Tibial nerve (tissue), 3 donors: ENCODE measurements at regions not wholly inside any gene's neighbourhood (a gene's known extent, or its start where the extent isn't known, plus 50 kb on each side); places are given as distances from the start of the nearest gene placed in this dataset.

ENCODE experiments used
- POLR2A ChIP-seq, 2 donors: fragments of 450-650 bp; IDR thresholded peaks; one replicate each; pipeline ENCODE4 v1.6.1; 2017; ENCODE audit warnings: antibody characterized with exemption in 2 of 2, mild to moderate bottlenecking in 2 of 2, moderate library complexity in 2 of 2
- TF ChIP-seq, protein P1 (sequence below), 5 experiments: fragments of 200-600 bp in 3 of 5; fragments of 450-650 bp in 2 of 5; sonication (generic) in 3 of 5; IDR thresholded peaks; one replicate each; pipeline ENCODE4 v1.5.1; 2016 to 2019; ENCODE audit warnings: antibody characterized with exemption in 5 of 5, mild to moderate bottlenecking in 3 of 5, moderate library complexity in 2 of 5

GRCh38 chr12:124676714-124677462, 109.5 kb upstream of the NCOR2 start:
- no peak for TF ChIP-seq POLR2A (IDR thresholded peaks at IDR 0.05)
- TF ChIP-seq, protein P1, sequence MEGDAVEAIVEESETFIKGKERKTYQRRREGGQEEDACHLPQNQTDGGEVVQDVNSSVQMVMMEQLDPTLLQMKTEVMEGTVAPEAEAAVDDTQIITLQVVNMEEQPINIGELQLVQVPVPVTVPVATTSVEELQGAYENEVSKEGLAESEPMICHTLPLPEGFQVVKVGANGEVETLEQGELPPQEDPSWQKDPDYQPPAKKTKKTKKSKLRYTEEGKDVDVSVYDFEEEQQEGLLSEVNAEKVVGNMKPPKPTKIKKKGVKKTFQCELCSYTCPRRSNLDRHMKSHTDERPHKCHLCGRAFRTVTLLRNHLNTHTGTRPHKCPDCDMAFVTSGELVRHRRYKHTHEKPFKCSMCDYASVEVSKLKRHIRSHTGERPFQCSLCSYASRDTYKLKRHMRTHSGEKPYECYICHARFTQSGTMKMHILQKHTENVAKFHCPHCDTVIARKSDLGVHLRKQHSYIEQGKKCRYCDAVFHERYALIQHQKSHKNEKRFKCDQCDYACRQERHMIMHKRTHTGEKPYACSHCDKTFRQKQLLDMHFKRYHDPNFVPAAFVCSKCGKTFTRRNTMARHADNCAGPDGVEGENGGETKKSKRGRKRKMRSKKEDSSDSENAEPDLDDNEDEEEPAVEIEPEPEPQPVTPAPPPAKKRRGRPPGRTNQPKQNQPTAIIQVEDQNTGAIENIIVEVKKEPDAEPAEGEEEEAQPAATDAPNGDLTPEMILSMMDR (IDR thresholded peaks at IDR 0.05): no peak
